NB4 (cell line): ENCODE measurements at regions not wholly inside any gene's neighbourhood (a gene's known extent, or its start where the extent isn't known, plus 50 kb on each side); places are given as distances from the start of the nearest gene placed in this dataset.
"Not testable (repeated sequence)": the region's sequence is repeated elsewhere in the genome, so short reads cannot be mapped to it uniquely, and the experiment has no call there.

Source experiments
- DNase-seq: peaks from one replicate; pipeline ENCODE4 v3.0.0; 2010; ENCODE audit warnings: low read depth
- H3K4me3 ChIP-seq: one replicate; pipeline ENCODE4 v1.5.1; 2011; ENCODE audit warnings: mild to moderate bottlenecking, low read depth, low read length, moderate library complexity
- MYC ChIP-seq: IDR thresholded peaks from 2 replicates; pipeline ENCODE4 v1.6.1; 2011; ENCODE audit warnings: low read depth, low read length
- POLR2A ChIP-seq: IDR thresholded peaks from 2 replicates; pipeline ENCODE4 v1.6.1; 2011; ENCODE audit warnings: mild to moderate bottlenecking; ENCODE audit not compliant: insufficient read length; ENCODE audit errors: extremely low read depth
- TF ChIP-seq, protein P1 (sequence below): IDR thresholded peaks from one replicate; pipeline ENCODE4 v1.5.1; 2012; ENCODE audit warnings: low read depth, low read length
- TF ChIP-seq, protein P2 (sequence below): IDR thresholded peaks from 2 replicates; pipeline ENCODE4 v1.6.1; 2011; ENCODE audit warnings: low read depth, low read length

DNA sequence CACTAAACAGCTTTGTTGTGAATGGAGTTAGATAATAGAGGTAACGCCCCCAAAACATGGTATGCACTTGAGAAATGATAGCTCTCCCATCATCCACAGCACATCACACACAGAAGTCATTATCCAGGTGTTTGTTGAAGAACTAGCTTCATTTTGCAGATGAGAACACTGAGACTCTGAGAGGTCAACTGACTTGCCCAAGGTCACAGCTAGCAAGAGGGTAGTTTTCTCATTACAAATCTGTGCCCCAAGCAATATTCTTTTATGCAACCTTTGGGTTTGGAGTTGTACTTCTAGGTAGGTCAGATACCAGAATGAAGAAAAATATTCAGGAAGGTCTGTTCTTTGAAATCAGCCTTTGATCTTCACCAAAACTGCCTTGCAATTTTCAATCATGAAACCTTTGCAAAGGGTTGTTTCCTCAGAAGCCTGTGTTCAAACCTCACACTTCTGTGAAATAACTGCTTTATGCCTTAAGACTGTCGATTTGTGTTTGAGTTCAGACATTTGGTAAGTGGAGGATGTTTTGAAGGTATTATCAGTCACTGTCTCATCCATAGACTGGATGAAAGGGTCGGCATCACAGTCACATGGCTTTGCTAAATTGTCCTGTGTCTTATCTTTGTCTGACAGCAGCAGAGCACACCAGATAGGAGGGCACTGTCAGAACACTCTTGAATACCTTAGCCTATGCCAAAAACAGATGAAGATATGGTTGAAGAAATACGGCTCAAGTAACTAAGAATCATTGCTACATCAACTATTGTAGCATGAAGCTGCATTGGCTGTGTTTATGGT, 233.2 kb upstream of the BTG1 start:
- H3K4me3 ChIP-seq, result no peak overlapping the region
- DNase-seq, result no peak
- TF ChIP-seq, protein P1, sequence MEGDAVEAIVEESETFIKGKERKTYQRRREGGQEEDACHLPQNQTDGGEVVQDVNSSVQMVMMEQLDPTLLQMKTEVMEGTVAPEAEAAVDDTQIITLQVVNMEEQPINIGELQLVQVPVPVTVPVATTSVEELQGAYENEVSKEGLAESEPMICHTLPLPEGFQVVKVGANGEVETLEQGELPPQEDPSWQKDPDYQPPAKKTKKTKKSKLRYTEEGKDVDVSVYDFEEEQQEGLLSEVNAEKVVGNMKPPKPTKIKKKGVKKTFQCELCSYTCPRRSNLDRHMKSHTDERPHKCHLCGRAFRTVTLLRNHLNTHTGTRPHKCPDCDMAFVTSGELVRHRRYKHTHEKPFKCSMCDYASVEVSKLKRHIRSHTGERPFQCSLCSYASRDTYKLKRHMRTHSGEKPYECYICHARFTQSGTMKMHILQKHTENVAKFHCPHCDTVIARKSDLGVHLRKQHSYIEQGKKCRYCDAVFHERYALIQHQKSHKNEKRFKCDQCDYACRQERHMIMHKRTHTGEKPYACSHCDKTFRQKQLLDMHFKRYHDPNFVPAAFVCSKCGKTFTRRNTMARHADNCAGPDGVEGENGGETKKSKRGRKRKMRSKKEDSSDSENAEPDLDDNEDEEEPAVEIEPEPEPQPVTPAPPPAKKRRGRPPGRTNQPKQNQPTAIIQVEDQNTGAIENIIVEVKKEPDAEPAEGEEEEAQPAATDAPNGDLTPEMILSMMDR, result no peak
- TF ChIP-seq, protein P2, sequence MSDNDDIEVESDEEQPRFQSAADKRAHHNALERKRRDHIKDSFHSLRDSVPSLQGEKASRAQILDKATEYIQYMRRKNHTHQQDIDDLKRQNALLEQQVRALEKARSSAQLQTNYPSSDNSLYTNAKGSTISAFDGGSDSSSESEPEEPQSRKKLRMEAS, result no peak
- TF ChIP-seq POLR2A (no peak), MYC (no peak)

DNA sequence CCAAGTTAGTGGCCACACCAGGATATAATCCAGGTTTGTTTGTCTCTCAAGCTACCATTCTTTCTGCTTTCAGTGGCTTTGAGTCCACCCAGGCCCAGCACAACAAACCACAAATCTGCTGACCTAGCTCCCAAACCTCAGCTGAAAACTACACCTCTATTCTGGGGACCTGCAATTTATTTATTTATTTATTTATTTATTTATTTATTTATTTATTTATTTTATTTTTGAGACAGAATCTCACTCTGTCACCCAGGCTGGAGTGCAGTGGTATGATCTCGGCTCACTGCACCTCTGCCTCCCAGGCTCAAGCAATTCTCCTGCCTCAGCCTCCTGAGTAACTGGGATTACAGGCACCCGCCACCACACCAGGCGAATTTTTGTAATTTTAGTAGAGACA, 229.9 kb upstream of the BTG1 start:
- DNase-seq, H3K4me3 ChIP-seq: not testable (repeated sequence)

DNA sequence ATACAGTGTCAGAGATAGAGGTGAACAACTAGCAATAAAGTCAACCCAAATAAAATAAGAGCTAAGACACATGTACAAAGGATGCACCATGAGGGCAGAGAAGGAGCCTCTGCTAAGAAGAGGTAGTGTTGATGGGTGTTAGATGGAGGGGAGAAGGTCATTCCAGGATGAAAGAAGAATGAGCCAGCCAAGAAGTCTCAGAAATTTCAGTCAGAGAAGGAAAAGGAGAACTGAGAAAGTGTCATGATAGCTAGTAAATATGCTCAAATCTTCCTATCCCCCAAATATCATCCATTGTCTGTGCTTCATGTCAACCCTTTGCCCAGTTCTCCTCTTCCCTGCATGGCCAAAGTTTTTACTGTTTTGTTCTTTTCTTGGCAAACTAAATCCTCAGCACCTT, 225.2 kb upstream of the BTG1 start:
- H3K4me3 ChIP-seq, result no peak overlapping the region
- no peak for DNase-seq
- TF ChIP-seq, protein P2, result no peak
- TF ChIP-seq, protein P1, result no peak
- TF ChIP-seq MYC (no peak), POLR2A (no peak)

DNA sequence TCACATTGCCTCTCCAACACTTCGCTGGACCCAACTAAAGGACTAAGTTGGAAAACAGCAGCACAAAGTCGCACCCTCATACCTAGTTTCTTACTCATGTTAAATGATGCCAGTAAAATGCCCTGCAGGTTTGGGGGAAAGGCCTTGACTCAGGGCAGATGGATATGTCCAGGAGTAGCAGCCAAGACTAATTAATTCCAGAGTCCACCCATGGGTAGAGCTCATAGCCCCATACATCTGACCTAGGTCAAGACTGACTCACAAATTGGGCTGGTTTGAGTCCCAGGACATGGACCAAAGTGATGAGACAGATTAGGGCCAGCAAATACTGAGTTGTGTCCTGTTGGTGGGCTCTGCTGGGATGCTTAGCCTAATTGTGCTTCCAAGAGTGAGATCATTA, 224.0 kb upstream of the BTG1 start:
- no peak overlapping the region for H3K4me3 ChIP-seq
- TF ChIP-seq, protein P1, result no peak
- TF ChIP-seq MYC, result no peak
- TF ChIP-seq, protein P2, result no peak
- no peak for TF ChIP-seq POLR2A
- DNase-seq, result no peak

DNA sequence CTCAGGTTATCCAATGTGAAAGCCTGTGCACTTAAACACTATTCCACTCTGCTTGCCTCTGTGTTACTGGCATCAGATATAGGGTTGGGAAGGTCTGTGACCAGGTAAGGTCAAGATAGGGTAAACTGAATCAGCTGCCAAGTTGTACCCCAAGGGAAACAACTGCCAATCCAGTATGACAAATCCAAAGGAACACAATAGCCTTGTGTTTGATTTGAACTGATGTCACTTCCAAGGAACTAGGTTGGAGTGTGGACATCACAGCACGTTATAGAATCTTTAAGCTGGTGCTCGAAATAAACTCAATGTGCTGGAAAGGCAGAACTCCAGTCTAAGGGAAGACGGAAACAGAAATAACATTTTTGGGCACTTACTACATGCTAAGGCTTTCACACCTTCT, 223.4 kb upstream of the BTG1 start:
- no peak for DNase-seq
- no peak overlapping the region for H3K4me3 ChIP-seq
- TF ChIP-seq, protein P2, result no peak
- TF ChIP-seq POLR2A, result no peak
- TF ChIP-seq, protein P1, result no peak
- no peak for TF ChIP-seq MYC

DNA sequence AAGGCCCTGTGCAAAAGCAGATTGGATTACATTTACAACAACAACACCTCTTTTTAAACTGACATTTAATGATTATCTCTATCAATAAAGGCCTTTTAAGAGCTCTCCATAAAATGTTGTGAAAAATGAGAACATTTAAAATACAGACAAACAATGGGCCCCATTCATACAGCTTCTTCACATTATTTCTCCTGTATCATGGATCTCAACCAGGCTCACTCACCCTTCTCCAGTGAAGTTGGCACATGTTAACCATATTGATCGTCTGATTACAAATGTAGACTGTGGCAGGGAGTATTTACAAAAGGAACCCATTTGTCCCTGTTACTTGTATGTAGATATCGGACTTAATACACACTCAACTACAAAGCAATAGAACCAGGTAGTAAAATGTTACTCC, 220.2 kb upstream of the BTG1 start:
- TF ChIP-seq, protein P2, result no peak
- TF ChIP-seq, protein P1, result no peak
- TF ChIP-seq POLR2A (no peak), MYC (no peak)
- DNase-seq, result no peak

More for the DNA sequence above, 220.2 kb upstream of the BTG1 start:
- H3K4me3 ChIP-seq, result no peak overlapping the region
